NCI-H1694 (cell line): ENCODE measurements at regions not wholly inside any gene's neighbourhood (a gene's known extent, or its start where the extent isn't known, plus 50 kb on each side); places are given as distances from the start of the nearest gene placed in this dataset.

Source experiments
- DNase-seq: peaks from one replicate; lab custom pipeline; 2025; lab: John Stamatoyannopoulos, UW

GRCh38 chr12:75837700-75838099 lies 193.9 kb downstream of the PHLDA1 start:
- DNase-seq, result peak; percentile 98

- no peak for DNase-seq
These were observed 195.0 kb downstream of the PHLDA1 start for GRCh38 chr12:75836533-75836932.

- DNase-seq, result peak; percentile 15
These were observed 197.0 kb downstream of the PHLDA1 start for GRCh38 chr12:75834591-75834990.

GRCh38 chr12:75833268-75833667 lies 198.3 kb downstream of the PHLDA1 start:
- no peak for DNase-seq

- DNase-seq, result peak; percentile 43
These were observed 200.2 kb downstream of the PHLDA1 start for GRCh38 chr12:75831402-75831801.

- no peak for DNase-seq
These were observed 204.5 kb downstream of the PHLDA1 start for GRCh38 chr12:75827061-75827460.

- no peak for DNase-seq
These were observed 205.9 kb downstream of the PHLDA1 start for GRCh38 chr12:75825686-75826085.

GRCh38 chr12:75823475-75823874 lies 208.1 kb downstream of the PHLDA1 start:
- no peak for DNase-seq

GRCh38 chr12:75822416-75822815 lies 209.2 kb downstream of the PHLDA1 start:
- no peak for DNase-seq

GRCh38 chr12:75820848-75821578 lies 210.6 kb downstream of the PHLDA1 start:
- DNase-seq, result no peak

GRCh38 chr12:75820071-75820470 lies 211.5 kb downstream of the PHLDA1 start:
- DNase-seq, result peak; percentile 55

- DNase-seq, result no peak
These were observed 212.1 kb downstream of the PHLDA1 start for GRCh38 chr12:75819512-75819911.

GRCh38 chr12:75818863-75819262 lies 212.7 kb downstream of the PHLDA1 start:
- no peak for DNase-seq

GRCh38 chr12:75816897-75817296 lies 214.7 kb downstream of the PHLDA1 start:
- peak; percentile 93 for DNase-seq

- DNase-seq, result no peak
These were observed 215.8 kb downstream of the PHLDA1 start for GRCh38 chr12:75815756-75816155.

GRCh38 chr12:75814851-75815754 lies 216.5 kb downstream of the PHLDA1 start:
- DNase-seq, result peak; percentile 78

GRCh38 chr12:75813072-75813471 lies 218.5 kb downstream of the PHLDA1 start:
- DNase-seq, result no peak

- peak; percentile 80 for DNase-seq
These were observed 219.1 kb downstream of the PHLDA1 start for GRCh38 chr12:75812271-75813018.

- DNase-seq, result no peak
These were observed 221.8 kb downstream of the PHLDA1 start for GRCh38 chr12:75809746-75810145.

- no peak for DNase-seq
These were observed 224.1 kb downstream of the PHLDA1 start for GRCh38 chr12:75807494-75807893.

GRCh38 chr12:75805905-75806304 lies 225.7 kb downstream of the PHLDA1 start:
- no peak for DNase-seq

GRCh38 chr12:75805320-75805719 lies 226.3 kb downstream of the PHLDA1 start:
- DNase-seq, result no peak
